GM12878 (cell line): ENCODE measurements at regions not wholly inside any gene's neighbourhood (a gene's known extent, or its start where the extent isn't known, plus 50 kb on each side); places are given as distances from the start of the nearest gene placed in this dataset.

Experiments used
- ATAC-seq: fragments of 200-7000 bp; cut with Tn5 transposase; 3 replicates; pipeline ENCODE4 v1.9.1; 2020; ENCODE audit warnings: mild to moderate bottlenecking, moderate library complexity
- BruUV-seq: library from RNA; stranded (reverse); fragments of 400-500 nt; replicated peaks from 2 replicates; lab custom pipeline; 2021; lab: Mats Ljungman, UMichigan
- CTCF ChIA-PET: fragments of 300-600 bp; sonication (Branson Sonifier 250); formaldehyde crosslinking; extraction: SDS; loops from one replicate; lab custom pipeline; 2021; ENCODE audit warnings: inconsistent platforms; lab: Yijun Ruan, JAX
- POLR2A ChIA-PET: fragments of 350-600 bp; formaldehyde crosslinking; extraction: SDS; loops from one replicate; lab custom pipeline; 2021; ENCODE audit warnings: inconsistent platforms; lab: Charles Lee
- RAD21 ChIA-PET: fragments of 300-600 bp; sonication (Branson Sonifier 250); formaldehyde crosslinking; loops from one replicate; lab custom pipeline; 2023; ENCODE audit warnings: antibody characterized with exemption; ENCODE audit not compliant: unreplicated experiment; lab: Charles Lee
- SMC1A ChIA-PET: fragments of 300-600 bp; sonication (Branson Sonifier 250); formaldehyde crosslinking; loops from one replicate; lab custom pipeline; 2023; ENCODE audit not compliant: unreplicated experiment, uncharacterized antibody; lab: Charles Lee
- DNase-seq: peaks from one replicate; pipeline ENCODE4 v3.0.0-alpha.2; 2011; ENCODE audit warnings: low read depth, low spot score
- FAIRE-seq: peaks from 3 replicates; lab custom pipeline; 2011; peaks lifted over from hg19 to GRCh38; lab: Jason Lieb, UNC
- H2AFZ ChIP-seq: 2 replicates; pipeline ENCODE4 v1.6.0; 2011; ENCODE audit warnings: low read depth, low read length, control low read depth; ENCODE audit not compliant: control insufficient read depth
- H3K27ac ChIP-seq: 2 replicates; pipeline ENCODE4 v1.5.1; 2011; ENCODE audit warnings: control low read depth; ENCODE audit not compliant: control insufficient read depth, insufficient read depth
- H3K27me3 ChIP-seq, 2 experiments: replicated peaks in 1 of 2; 2 replicates each; pipeline versions ENCODE4 v1.6.0 to v1.6.1; 2011; ENCODE audit warnings: low read length in 1 of 2; ENCODE audit not compliant: control insufficient read depth in 2 of 2, insufficient read depth in 2 of 2
- H3K36me3 ChIP-seq, 2 experiments: 2 replicates each; pipeline ENCODE4 v1.5.1; 2011; ENCODE audit warnings: low read length in 1 of 2; ENCODE audit not compliant: control insufficient read depth in 2 of 2, insufficient read depth in 2 of 2
- H3K4me1 ChIP-seq: 2 replicates; pipeline ENCODE4 v1.6.1; 2011; ENCODE audit warnings: mild to moderate bottlenecking, low read length, moderate library complexity, mixed read lengths; ENCODE audit not compliant: control insufficient read depth, insufficient read depth
- H3K4me2 ChIP-seq: 2 replicates; pipeline ENCODE4 v1.6.0; 2011; ENCODE audit warnings: control low read depth; ENCODE audit not compliant: control insufficient read depth, insufficient read depth
- H3K4me3 ChIP-seq: fragments of 200-600 bp; sonication (generic); 2 replicates; pipeline ENCODE4 v1.5.1; 2016
- H3K79me2 ChIP-seq: 2 replicates; pipeline ENCODE4 v1.6.0; 2011; ENCODE audit warnings: low read length; ENCODE audit not compliant: control insufficient read depth, insufficient read depth
- H3K9ac ChIP-seq: 2 replicates; pipeline ENCODE4 v1.8.0; 2011; ENCODE audit warnings: low read length, control low read depth, mixed read lengths; ENCODE audit not compliant: control insufficient read depth, insufficient read depth
- H3K9me3 ChIP-seq: replicated peaks from 3 replicates; pipeline ENCODE4 v1.5.1; 2011; ENCODE audit warnings: mild to moderate bottlenecking, low read length; ENCODE audit not compliant: control insufficient read depth, insufficient read depth
- H4K20me1 ChIP-seq: 2 replicates; pipeline ENCODE4 v1.6.0; 2011; ENCODE audit not compliant: control insufficient read depth, insufficient read depth
- BCL11A ChIP-seq: IDR thresholded peaks from 2 replicates; pipeline ENCODE4 v1.6.1; 2011; ENCODE audit warnings: low read depth, low read length
- CHD1 ChIP-seq: IDR thresholded peaks from 2 replicates; pipeline ENCODE4 v1.6.1; 2012; ENCODE audit warnings: low read depth, low read length, improper control_type of control experiment
- CHD2 ChIP-seq: IDR thresholded peaks from 2 replicates; pipeline ENCODE4 v1.6.1; 2011; ENCODE audit warnings: low read depth, low read length, improper control_type of control experiment, borderline replicate concordance
- EZH2 ChIP-seq: IDR thresholded peaks from 2 replicates; pipeline ENCODE4 v1.6.1; 2012; ENCODE audit warnings: low read depth, mild to moderate bottlenecking, control low read depth, inconsistent platforms, low read length, borderline replicate concordance; ENCODE audit not compliant: control insufficient read depth
- NFYB ChIP-seq: IDR thresholded peaks from 2 replicates; pipeline ENCODE4 v1.6.1; 2011; ENCODE audit warnings: low read depth, mild to moderate bottlenecking, low read length, improper control_type of control experiment, moderate library complexity; ENCODE audit not compliant: insufficient read depth
- PML ChIP-seq: IDR thresholded peaks from 2 replicates; pipeline ENCODE4 v1.6.1; 2012; ENCODE audit warnings: low read length, inconsistent platforms
- POLR2AphosphoS5 ChIP-seq: IDR thresholded peaks from 2 replicates; pipeline ENCODE4 v1.6.1; 2011; ENCODE audit warnings: mild to moderate bottlenecking, low read length, inconsistent platforms
- RCOR1 ChIP-seq: conservative IDR thresholded peaks from 2 replicates; pipeline ENCODE4 v1.6.1; 2012; ENCODE audit warnings: low read depth, low read length, improper control_type of control experiment
- RUNX3 ChIP-seq: IDR thresholded peaks from 2 replicates; pipeline ENCODE4 v1.6.1; 2012; ENCODE audit warnings: low read length, inconsistent platforms
- SMAD5 ChIP-seq: IDR thresholded peaks from 2 replicates; pipeline ENCODE4 v1.6.1; 2016; ENCODE audit warnings: antibody characterized with exemption, low read depth
- SUZ12 ChIP-seq: fragments of 200-600 bp; sonication (generic); IDR thresholded peaks from one replicate; pipeline ENCODE4 v1.6.1; 2018; ENCODE audit warnings: antibody characterized with exemption, mild to moderate bottlenecking; ENCODE audit not compliant: unreplicated experiment
- TARDBP ChIP-seq: IDR thresholded peaks from 2 replicates; pipeline ENCODE4 v1.6.1; 2016; ENCODE audit warnings: borderline replicate concordance
- WGBS: methylation state at CpG from one replicate; pipeline ENCODE4 v1.1.6; 2016; ENCODE audit warnings: low lambda C conversion rate; ENCODE audit not compliant: insufficient replicate concordance, insufficient coverage; ENCODE audit errors: missing lambda C conversion rate; 5-methylcytosine and 5-hydroxymethylcytosine counted together
- in situ Hi-C: fragments of 300-500 bp; cut with MboI; formaldehyde crosslinking; loops from 9 replicates; pipeline ENCODE4 v1.14.3; 2018; ENCODE audit warnings: mixed read lengths
- intact Hi-C: fragments of 100-400 bp; cut with micrococcal nuclease; formaldehyde crosslinking; loops from one replicate; pipeline ENCODE4 v1.14.2; 2022; ENCODE audit not compliant: unreplicated experiment
- TF ChIP-seq, protein P1 (sequence below): fragments of 450-650 bp; IDR thresholded peaks from 2 replicates; pipeline ENCODE4 v1.6.1; 2018; ENCODE audit warnings: mild to moderate bottlenecking, low read depth, moderate library complexity; ENCODE audit not compliant: partially characterized antibody
- TF ChIP-seq, protein P2 (sequence below): fragments of 450-650 bp; IDR thresholded peaks from 2 replicates; pipeline ENCODE4 v1.6.1; 2016; ENCODE audit warnings: mild to moderate bottlenecking, moderate library complexity, borderline replicate concordance
- TF ChIP-seq, protein P3 (sequence below): fragments of 450-650 bp; IDR thresholded peaks from 2 replicates; pipeline ENCODE4 v1.6.1; 2016; ENCODE audit warnings: mild to moderate bottlenecking

DNA sequence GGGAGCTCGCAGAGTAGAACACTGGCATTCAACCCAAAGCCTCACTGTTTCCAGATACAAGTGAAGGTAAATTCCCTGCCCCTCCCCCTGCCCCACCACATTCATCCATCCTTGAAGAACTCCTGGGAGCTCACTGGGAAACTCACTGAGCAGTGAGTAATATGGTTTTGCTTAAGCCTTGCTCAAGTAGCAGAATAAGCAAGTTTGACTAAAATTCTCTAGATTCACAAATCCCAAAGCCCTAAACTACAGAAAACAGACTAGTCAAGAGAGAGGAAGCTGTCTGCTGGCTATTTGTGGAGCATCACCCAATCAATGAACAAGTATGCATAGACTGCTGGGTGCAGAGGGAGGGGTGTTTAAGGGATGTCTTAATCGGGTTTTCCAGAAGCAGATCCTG, 82.1 kb downstream of the UNC5CL start:
- H3K4me2 ChIP-seq, result no peak overlapping the region
- in situ Hi-C loops, result no loop called here
- no peaks in the 10 kb centered on the region for H3K9me3 ChIP-seq
- intact Hi-C loops, result no loop called here
- H4K20me1 ChIP-seq, result no peaks in the 10 kb centered on the region; the same call in 1 of the 2 replicates
- H3K9ac ChIP-seq, result no peak overlapping the region
- BruUV-seq, result no TSS peak
- H3K36me3 ChIP-seq, result no peaks in the 10 kb centered on the region
- H3K79me2 ChIP-seq, result no peaks in the 10 kb centered on the region
- 0% methylated on average over 2 of the region's 2 CpGs for WGBS
- H3K4me3 ChIP-seq, result no peak overlapping the region
- POLR2A ChIA-PET, result no interaction called here
- FAIRE-seq (no peak), DNase-seq (no peak), ATAC-seq (no peak)
- RAD21 ChIA-PET, result no interaction called here
- peaks cover 0 to 7% of the 10 kb centered on the region in 2 experiments; a peak in 3 of 4 replicates for H3K27me3 ChIP-seq
- H3K27ac ChIP-seq, result no peak overlapping the region
- no peaks in the 10 kb centered on the region for H3K4me1 ChIP-seq
- no peak overlapping the region for H2AFZ ChIP-seq
- SMC1A ChIA-PET, result no interaction called here
- CTCF ChIA-PET, result no interaction called here
- TF ChIP-seq, protein P1, sequence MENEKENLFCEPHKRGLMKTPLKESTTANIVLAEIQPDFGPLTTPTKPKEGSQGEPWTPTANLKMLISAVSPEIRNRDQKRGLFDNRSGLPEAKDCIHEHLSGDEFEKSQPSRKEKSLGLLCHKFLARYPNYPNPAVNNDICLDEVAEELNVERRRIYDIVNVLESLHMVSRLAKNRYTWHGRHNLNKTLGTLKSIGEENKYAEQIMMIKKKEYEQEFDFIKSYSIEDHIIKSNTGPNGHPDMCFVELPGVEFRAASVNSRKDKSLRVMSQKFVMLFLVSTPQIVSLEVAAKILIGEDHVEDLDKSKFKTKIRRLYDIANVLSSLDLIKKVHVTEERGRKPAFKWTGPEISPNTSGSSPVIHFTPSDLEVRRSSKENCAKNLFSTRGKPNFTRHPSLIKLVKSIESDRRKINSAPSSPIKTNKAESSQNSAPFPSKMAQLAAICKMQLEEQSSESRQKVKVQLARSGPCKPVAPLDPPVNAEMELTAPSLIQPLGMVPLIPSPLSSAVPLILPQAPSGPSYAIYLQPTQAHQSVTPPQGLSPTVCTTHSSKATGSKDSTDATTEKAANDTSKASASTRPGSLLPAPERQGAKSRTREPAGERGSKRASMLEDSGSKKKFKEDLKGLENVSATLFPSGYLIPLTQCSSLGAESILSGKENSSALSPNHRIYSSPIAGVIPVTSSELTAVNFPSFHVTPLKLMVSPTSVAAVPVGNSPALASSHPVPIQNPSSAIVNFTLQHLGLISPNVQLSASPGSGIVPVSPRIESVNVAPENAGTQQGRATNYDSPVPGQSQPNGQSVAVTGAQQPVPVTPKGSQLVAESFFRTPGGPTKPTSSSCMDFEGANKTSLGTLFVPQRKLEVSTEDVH, result no peak
- TF ChIP-seq RCOR1 (no peak), BCL11A (no peak), EZH2 (no peak), RUNX3 (no peak), SUZ12 (no peak), CHD1 (no peak), NFYB (no peak), PML (no peak), TARDBP (no peak), CHD2 (no peak), POLR2AphosphoS5 (no peak), SMAD5 (no peak)
- TF ChIP-seq, protein P2, sequence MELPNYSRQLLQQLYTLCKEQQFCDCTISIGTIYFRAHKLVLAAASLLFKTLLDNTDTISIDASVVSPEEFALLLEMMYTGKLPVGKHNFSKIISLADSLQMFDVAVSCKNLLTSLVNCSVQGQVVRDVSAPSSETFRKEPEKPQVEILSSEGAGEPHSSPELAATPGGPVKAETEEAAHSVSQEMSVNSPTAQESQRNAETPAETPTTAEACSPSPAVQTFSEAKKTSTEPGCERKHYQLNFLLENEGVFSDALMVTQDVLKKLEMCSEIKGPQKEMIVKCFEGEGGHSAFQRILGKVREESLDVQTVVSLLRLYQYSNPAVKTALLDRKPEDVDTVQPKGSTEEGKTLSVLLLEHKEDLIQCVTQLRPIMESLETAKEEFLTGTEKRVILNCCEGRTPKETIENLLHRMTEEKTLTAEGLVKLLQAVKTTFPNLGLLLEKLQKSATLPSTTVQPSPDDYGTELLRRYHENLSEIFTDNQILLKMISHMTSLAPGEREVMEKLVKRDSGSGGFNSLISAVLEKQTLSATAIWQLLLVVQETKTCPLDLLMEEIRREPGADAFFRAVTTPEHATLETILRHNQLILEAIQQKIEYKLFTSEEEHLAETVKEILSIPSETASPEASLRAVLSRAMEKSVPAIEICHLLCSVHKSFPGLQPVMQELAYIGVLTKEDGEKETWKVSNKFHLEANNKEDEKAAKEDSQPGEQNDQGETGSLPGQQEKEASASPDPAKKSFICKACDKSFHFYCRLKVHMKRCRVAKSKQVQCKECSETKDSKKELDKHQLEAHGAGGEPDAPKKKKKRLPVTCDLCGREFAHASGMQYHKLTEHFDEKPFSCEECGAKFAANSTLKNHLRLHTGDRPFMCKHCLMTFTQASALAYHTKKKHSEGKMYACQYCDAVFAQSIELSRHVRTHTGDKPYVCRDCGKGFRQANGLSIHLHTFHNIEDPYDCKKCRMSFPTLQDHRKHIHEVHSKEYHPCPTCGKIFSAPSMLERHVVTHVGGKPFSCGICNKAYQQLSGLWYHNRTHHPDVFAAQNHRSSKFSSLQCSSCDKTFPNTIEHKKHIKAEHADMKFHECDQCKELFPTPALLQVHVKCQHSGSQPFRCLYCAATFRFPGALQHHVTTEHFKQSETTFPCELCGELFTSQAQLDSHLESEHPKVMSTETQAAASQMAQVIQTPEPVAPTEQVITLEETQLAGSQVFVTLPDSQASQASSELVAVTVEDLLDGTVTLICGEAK, result no peak
- TF ChIP-seq, protein P3, sequence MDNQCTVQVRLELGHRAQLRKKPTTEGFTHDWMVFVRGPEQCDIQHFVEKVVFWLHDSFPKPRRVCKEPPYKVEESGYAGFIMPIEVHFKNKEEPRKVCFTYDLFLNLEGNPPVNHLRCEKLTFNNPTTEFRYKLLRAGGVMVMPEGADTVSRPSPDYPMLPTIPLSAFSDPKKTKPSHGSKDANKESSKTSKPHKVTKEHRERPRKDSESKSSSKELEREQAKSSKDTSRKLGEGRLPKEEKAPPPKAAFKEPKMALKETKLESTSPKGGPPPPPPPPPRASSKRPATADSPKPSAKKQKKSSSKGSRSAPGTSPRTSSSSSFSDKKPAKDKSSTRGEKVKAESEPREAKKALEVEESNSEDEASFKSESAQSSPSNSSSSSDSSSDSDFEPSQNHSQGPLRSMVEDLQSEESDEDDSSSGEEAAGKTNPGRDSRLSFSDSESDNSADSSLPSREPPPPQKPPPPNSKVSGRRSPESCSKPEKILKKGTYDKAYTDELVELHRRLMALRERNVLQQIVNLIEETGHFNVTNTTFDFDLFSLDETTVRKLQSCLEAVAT, result no peak
